SU-DHL-6 (cell line): ENCODE measurements at regions not wholly inside any gene's neighbourhood (a gene's known extent, or its start where the extent isn't known, plus 50 kb on each side); places are given as distances from the start of the nearest gene placed in this dataset.
"Not testable (repeated sequence)": the region's sequence is repeated elsewhere in the genome, so short reads cannot be mapped to it uniquely, and the experiment has no call there.

Experiments used
- EZH2phosphoT487 ChIP-seq: fragments of 200-600 bp; sonication (generic), shearing (Covaris generic); conservative IDR thresholded peaks from 2 replicates; pipeline ENCODE4 v1.6.1; 2018; ENCODE audit warnings: mild to moderate bottlenecking, antibody characterized with exemption, low read length, moderate library complexity, mixed read lengths
- TF ChIP-seq, protein P1 (sequence below): fragments of 200-600 bp; sonication (generic); IDR thresholded peaks from one replicate; pipeline ENCODE4 v1.5.1; 2017; ENCODE audit warnings: antibody characterized with exemption, mild to moderate bottlenecking, low read length, moderate library complexity; ENCODE audit not compliant: insufficient read depth, poor library complexity, severe bottlenecking

DNA sequence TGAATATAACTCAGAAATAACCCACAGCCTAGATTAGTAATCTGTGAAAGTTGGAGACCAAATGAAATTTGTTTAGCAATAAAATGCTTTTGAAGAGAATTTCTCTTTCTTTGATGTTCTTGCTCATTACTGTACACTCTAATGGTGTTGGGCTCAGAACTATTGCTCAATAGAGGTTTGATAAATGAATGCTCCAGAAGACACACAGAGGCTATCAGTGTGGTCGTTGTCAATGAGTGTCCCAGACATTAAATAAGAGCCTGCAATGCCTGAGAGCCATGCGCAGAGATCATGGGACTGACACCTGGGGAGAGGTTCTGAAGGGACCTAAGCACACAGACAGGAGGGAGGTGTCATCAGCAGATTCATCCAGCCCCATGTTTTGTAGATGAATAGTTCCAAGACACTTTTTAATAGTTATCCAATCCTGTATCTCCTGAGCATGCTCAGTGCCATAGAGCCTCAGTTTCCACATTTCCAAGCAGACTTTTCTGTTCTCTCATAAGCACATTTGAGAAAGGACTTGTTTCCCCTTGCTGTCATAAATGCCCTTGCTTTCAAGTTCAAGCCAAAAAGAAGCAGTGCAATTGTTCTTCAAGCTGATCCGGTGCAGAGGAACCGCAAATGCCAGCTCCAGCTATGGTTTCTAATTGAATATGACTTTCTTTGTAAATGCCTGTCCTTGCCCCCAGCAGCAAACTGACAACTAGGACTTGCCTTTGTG, 306.2 kb upstream of the PLGLB1 start:
- TF ChIP-seq EZH2phosphoT487, result not testable (repeated sequence)
- TF ChIP-seq, protein P1, sequence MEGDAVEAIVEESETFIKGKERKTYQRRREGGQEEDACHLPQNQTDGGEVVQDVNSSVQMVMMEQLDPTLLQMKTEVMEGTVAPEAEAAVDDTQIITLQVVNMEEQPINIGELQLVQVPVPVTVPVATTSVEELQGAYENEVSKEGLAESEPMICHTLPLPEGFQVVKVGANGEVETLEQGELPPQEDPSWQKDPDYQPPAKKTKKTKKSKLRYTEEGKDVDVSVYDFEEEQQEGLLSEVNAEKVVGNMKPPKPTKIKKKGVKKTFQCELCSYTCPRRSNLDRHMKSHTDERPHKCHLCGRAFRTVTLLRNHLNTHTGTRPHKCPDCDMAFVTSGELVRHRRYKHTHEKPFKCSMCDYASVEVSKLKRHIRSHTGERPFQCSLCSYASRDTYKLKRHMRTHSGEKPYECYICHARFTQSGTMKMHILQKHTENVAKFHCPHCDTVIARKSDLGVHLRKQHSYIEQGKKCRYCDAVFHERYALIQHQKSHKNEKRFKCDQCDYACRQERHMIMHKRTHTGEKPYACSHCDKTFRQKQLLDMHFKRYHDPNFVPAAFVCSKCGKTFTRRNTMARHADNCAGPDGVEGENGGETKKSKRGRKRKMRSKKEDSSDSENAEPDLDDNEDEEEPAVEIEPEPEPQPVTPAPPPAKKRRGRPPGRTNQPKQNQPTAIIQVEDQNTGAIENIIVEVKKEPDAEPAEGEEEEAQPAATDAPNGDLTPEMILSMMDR, result not testable (repeated sequence)
